GM18511 (cell line): ENCODE measurements at regions not wholly inside any gene's neighbourhood (a gene's known extent, or its start where the extent isn't known, plus 50 kb on each side); places are given as distances from the start of the nearest gene placed in this dataset.

ENCODE experiments used
- ATAC-seq: cut with Tn5 transposase; IDR thresholded peaks from one replicate; pipeline ENCODE4 v1.9.1; 2021; ENCODE audit warnings: mild to moderate bottlenecking, moderate library complexity; ENCODE audit not compliant: unreplicated experiment

DNA sequence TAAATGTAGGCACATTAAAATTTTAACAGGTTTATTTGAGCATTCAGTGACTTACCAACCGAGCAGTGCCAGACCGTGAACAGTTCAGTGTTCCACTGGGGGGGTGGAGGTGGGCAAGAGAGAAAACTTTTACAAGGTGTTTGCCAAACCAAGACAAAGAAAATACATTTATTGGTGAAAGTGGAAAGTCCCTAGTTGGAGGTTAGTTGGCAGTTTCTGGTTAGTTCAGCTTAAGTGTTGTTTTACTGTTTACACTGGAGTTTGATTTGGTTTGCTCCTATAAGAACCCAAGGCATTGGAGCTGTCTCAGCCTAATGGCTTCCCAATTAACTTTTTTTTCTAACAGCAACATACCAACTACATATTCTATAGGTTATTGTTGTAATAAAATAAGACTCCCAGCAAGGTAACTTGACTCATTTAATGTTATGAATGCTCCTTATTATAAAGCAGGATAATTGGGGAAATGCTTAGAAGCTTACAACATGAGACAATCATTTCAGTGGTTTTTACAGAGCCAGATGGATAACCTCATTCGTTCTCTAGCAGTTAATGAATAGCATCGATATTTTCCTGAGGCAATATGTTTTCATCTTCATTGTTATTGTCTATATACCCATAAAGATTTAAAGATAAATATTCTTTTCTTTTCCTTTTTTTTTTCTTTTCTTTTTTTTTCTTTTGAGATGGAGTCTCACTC is 115.8 kb downstream of the ETNK1 start:
- ATAC-seq, result no peak

DNA sequence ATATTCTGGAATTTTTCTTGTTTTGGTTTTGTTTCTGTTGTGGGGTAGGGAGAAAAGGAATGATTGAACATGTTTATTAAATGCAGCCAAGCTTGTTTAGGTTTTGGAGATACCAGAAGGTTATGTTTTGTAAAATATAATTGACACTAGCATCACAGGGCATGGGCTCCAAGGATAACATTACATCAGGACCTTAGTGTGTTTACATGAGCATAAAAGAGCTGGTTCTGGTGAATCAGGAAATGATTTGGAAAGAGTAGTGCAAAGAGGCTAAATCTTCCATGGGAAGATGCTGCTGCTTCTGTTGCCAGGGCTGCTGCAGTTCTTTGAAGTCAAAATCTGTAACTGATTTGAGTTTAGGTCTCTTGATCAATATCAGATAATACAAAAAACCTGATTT is 118.7 kb downstream of the ETNK1 start:
- ATAC-seq, result no peak

DNA sequence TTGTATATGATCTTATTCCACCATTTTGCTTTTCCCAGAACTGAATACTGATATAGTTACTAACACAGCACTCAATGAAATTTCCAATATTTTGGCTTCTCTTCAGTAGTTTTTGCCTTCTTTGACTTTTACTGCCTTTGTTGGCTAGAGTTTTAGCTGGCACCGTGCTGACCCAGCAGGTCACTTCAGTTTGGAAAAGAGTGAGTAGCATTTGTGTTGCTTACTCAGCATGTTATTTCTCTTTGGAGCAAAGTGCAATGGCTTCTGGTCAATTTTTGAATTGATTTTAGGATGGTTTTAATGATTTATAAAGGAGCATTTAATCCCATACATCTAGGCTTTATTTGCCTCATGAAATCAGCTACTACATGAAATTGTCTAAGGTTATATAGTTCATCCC is 119.2 kb downstream of the ETNK1 start:
- ATAC-seq, result no peak

DNA sequence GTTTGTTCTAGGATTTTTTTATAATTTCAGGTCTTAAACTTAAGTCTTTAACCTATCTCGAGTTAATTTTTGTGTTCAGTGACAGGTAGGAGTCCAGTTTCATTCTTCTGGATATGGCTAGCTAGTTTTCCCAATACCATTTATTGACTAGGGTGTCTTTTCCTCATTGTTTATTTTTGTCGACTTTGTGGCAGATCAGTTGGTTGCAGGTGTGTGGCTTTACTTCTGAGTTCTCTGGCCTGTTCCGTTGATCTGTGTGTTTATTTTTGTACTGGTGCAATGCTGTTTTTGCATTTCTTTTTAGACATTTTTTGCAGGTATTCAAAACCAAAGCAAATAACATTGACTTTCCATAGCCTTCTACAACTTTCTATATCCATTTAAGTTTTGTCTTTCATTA is 121.7 kb downstream of the ETNK1 start:
- ATAC-seq, result no peak

DNA sequence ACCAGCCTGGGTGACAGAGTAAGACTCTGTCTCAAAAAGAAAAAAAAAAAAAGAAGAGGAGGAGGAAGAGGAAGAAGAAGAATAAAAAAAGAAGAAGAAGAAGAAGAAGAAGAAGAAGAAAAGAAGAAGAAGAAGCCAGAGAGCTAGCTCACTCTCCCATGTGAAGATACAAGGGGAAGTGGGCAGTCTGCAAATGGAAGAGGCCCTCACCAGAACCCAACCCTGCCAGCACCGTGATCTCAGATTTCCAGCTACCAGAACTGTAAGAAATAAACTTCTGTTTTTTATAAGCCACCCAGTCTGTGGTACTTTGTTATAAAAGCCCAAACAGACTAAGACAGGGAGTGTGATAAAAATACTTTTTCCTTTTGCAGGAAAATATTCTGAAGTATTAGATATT is 130.7 kb downstream of the ETNK1 start:
- ATAC-seq, result no peak

DNA sequence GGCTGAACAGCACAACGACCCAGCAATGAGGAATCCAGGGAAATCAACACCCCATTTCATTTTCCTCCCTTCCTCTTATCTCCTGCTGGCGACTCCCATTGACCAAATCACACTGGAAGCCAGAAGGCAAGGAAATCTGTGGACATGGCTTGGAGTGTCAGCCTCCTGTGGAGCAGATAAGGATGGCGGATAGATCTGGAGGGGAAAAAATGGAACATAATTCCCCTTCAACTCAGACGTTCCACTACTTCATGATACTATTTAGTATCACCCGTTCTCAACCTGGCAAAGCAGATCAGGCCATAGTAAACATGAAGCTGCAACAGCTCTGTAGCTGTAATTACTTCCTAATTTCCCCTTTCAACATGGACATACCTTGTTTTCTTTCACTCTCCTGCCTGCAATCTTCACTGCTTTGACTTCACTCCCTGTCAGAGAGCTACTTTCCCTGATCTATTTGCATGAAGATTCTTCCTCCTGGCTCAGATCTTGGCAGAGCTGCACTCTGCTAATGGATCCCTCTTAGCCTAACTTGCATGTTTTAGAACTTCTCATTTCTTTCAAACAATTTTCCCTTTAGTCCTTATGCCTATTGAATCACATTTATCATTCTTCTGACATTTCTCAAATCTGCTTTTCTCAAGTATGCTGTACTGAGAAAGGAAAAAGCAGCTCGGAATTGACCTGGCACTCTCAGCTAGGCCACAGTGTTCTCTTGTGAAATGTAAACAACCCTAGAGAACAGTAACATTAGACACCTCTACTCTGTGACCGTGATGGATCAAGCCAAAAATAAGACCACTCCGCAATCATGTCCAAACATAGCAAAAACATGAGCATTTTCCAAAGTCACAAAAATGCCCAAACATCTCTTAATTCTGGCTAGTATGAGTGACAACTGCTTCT is 135.1 kb downstream of the ETNK1 start:
- no peak for ATAC-seq

DNA sequence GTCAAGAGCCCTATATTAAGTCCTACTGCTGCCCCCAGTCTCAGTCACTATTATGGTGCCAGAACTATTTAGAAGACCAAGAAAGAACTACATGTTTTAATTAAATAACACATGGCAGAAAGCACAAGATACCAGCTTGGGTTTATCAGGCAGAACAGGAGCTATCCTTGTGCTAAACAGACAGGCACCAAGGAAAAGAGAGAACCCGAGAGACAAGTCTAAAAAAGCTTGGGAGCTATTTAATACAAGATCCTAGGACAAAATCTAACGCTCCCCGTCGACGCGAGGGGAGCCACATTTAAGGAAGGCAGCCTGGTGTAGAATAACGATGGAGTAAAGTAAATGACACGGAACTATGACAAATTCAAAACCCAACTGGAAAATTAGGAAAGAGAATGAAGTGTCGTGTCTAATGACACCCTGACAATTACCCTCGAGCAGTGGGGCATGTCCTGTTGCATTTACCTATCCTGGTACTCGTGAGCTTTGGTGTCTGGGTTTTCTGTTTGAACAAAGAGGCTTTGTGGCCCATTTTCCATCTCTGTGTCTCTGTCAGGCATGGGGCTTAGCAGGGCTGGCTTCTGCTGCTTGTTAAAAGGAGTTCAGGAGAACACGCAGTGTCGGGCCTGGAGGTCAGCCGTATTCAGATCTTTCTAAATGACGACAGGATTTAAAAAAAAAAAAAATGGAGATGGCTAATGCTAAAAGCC is 140.6 kb downstream of the ETNK1 start:
- no peak for ATAC-seq

DNA sequence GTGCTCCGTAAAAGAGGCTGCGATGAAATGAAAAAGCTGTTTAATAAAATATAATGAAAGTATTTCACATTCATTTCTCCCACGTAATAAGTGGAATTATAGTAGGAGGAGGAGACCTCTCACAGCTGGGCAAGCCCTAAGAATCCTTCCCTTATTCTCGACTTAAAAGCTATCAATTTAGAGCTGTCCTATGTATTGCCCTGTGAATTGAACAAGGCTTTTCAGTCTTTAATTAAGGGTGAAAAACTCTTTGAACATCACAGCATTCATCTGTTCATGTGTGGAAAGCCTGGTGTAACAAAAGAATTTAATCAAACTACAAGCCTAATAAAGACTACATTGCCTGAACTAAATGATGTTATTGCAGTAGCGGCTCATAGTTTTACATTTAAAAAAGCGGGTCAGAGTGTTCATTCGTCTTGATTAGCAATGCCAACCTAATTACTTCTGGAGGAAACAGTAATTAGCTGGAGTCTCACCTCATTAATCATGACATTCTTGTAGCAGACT is 142.0 kb downstream of the ETNK1 start:
- no peak for ATAC-seq

DNA sequence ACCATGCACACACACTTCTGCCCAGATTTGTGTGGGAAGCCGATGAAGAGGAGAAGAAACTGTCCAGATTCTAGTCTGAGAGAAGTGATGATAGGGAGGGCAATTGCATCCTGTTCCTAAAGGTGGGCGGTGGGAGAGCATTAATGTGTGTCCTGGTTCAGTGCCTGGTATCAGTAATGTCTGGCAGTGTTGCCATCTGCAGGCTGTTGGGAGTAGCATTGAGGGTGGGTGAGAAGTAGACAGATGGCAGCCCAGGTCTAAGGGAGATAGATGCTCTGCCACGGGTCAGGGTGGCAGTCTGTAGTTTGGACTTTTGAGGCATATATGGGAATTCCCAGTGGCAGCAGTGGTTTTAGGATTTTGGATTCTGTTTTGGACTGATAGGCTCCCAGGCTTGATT is 156.4 kb downstream of the ETNK1 start:
- ATAC-seq, result no peak

DNA sequence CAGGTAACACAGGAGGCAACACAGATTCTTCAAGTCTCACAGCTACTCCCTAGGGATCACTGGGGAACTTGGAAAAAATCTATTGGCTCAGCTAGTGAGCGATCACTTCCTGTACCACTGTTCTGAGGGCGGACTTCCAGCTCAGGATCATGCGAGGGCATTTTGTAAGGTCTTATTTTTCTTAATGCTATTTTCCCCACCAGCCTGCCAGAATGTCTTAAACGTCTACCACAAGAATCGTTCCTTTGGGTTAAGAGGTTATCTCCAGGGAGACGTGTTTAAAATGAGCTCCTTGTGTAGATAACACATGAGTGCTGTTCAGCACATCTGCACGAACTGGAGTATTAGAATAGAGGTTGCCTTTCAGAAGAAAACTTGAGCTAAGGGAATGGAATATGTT is 162.6 kb downstream of the ETNK1 start:
- no peak for ATAC-seq

DNA sequence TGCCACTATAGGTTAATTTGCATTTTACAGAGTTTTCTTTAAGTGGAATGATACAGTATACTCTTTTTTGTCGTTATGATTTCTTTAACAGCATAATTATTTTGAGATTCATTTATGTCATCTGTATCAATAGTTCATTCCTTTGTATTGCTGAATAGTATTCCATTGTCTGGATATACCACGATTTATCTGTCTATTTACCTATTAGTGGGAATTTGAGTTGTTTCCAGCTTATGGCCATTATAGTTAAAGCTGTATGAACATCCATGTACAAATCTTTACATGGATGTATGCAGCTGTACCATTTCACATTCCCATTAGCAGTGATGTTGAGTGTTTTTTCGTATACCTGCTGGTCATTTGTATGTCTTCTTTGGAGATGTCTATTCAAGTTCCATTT is 163.9 kb downstream of the ETNK1 start:
- ATAC-seq, result no peak

DNA sequence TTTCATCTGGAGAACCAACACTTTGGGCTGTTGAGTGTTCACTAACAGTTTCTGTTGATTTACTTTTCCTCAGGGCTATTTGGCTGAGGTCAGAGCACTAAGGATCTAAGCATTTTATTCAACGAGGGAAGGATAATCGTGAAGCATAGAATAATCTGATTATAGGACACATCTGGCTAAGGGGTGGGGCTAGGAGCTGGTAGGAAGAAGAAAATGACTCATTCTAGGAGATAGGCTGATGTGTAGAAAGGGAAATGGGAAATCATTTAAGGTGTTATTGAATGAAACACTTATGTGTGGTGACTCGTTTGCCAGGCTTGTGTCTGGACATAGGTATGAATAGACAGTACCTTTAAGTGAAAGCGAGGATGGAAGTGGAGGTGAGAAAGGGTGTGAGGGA is 167.2 kb downstream of the ETNK1 start:
- ATAC-seq, result no peak

DNA sequence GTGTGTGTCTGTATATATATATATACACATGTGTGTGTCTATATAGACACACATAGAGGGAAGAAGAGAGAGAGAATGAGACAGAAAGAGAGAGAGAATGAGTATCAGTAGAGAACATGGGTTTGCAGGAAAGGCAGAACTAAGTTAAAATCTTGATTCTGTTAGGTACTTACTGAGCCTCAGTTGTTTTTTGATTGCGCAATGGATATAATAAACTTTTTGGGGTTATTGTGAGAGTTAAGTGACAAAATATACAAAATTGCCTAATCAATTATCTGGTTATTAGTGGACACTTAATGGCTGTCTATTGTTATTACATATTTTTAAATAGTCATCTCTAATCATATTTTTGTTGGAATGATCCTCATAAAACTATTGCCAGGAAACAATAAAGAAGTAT is 169.0 kb downstream of the ETNK1 start:
- ATAC-seq, result no peak

DNA sequence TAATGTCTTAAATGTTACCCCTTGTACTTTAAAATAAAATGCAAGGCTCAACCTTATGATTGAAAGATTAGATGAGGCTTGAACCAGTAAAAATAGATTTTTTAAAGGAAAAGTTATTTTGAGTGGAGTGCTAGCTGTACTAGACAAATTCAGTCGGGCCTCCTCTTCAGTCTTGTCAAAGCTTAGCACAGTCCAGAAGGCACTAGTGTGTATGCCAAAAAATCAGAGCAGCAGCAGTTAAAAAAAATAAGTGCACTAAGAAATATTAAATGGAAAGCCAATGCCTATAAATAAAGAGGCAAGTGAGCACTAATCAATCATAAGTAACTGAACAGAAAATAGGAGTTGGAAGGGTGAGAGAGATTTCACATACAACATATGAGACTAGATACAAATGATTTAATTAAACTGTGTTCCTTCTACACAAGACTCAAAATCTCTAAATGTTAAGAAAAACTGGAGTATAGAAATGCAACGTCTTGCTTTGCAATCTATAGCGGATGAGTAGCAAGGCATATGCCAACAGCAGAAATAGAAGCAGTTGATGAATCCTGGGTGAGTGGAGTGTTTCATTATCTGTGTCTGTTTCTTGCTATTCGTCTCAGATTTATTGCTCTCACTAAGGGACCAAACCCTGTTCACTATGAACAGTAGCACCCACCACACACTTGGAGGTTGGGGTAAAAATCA is 172.1 kb downstream of the ETNK1 start:
- ATAC-seq, result no peak

DNA sequence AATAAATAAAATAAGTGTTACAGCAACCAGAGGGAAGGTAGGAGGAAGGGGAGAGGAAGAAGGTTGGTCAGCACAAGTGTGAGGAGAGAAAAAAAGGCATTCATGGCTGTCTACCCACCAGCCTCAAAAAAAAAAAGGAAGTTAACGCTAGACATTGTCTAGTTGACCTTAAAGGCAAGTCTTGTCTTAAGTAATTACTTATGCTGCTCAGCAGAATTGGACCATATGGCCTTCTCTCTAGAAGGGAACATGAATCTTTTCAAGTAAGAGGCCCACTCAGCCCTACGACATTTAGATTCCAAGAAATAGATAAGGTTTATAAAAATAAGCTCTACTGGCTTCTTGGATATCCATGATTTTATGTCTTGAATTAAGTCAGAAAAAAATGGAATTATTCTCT is 172.7 kb downstream of the ETNK1 start:
- ATAC-seq, result no peak

DNA sequence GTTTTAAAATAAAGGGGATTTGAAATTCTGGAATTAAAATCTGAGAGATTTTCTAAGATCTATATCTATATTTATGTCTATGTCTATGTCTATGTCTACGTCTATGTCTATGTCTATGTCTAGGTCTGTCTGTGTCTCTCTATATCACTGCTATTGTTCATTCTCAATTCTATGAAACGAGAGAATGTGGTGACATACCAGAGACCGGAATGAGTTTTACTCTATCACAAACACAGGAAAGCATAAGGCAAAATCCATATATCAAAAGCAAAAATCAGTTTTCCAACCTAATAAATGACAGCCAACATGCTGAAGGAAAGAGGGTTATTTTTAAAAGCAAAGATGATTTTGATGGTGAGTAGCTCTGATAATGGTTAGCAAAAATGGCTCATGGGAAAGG is 173.1 kb downstream of the ETNK1 start:
- no peak for ATAC-seq

DNA sequence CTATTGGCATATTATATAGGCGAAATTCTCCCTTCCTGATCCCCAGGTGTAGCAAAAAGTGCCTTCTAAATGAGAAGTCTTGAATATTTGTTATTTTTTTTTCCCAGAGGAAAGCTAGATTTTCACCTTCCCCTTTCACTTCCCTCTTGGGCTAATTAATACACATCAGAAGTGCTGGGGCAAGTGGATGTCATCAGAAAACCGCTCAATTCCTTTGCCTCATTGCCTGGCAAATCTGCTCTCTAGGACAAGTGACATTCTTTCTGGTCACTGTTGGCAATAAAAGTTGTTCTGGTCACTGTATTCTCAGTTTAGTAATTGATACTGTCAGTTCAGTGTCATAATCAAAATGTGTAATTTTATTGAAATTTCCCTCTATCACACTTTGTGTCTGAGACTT is 174.5 kb downstream of the ETNK1 start:
- ATAC-seq, result no peak

DNA sequence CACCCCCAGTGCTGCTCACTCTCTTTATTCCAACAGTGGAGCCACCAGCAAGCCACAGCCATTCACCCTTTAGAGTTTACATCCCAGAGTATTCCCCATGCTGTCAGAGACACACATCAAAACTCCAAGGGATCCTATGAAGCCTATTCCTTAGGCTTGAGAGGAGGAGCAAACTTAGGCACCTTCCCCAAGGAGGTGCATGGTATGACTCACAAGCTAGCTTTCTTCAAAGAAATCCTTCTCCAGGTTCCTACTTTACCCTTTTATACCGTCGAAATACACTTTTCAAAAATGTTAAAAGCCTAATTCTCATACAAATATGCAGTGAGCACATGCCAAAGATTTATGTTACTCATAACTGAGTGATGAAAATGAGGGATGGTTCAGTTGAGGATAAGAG is 175.4 kb downstream of the ETNK1 start:
- no peak for ATAC-seq

DNA sequence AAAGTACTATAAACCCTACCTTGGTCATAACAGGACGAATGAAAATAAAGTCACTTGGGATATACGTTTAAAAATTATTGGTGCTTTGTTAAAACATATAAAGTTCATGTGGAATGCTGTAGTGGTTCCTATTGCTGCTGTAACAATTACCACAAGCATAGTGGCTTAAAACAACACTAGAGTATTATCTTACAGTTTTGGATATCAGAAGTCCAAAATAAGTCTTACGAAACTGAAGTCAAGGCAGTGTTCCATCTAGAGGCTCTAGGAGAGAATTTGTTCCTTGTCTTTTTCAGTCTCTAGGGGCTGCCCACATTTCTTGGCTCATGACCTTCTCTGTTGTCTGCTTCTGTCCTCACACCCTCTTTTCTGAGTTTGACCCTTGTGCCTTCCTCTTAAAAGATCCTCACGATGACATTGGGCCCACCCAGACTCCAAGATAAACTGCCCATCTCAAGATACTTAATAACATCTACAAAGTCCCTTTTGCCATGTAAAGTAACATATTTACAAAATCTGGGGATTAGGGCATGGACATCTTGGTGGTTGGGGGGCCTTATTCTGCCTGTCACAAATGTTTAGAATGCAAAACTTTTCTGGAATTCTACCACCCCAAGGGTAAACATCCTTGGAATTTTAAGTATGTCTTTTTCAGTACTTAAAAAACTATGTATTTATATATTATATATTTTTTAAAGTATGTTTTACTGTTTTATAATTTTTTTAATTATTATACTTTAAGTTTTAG is 178.1 kb downstream of the ETNK1 start:
- ATAC-seq, result no peak

DNA sequence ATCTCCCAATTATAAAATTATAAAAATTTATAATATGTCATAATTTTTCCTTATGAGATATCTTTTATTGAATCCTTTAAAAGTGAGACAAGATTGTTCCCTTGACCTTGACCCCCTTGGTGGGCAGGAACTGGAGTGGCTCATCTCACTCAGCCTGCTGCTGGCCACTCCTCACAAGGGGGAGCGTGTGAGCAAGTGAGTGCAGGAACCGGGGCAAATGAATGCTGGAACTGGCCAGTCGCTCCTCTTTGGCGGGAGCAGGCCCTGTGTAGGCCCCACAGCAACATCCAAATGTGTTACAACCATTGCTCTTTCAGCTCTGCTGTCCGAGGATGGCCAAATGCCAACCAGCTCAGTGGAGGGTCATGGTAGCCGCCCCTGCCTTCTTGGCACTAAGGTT is 178.8 kb downstream of the ETNK1 start:
- ATAC-seq, result no peak
